Activated effector memory CD4-positive, alpha-beta T cell treated with Interleukin-2 at 50 U/mL for 16 hours (primary cell): ENCODE measurements at regions not wholly inside any gene's neighbourhood (a gene's known extent, or its start where the extent isn't known, plus 50 kb on each side); places are given as distances from the start of the nearest gene placed in this dataset.

ENCODE experiments used
- DNase-seq: peaks from one replicate; pipeline ENCODE4 v3.0.0-alpha.2; 2020

- no peak for DNase-seq
Measured at GRCh38 chr11:134581121-134581626, 169.1 kb upstream of the B3GAT1 start.

GRCh38 chr11:134580610-134580975, 168.6 kb upstream of the B3GAT1 start:
- no peak for DNase-seq

- DNase-seq = no peak
Measured at GRCh38 chr11:134579724-134580609, 167.9 kb upstream of the B3GAT1 start.

- no peak for DNase-seq
Measured at GRCh38 chr11:134578807-134579723, 167.0 kb upstream of the B3GAT1 start.

- no peak for DNase-seq
Measured at GRCh38 chr11:134577751-134578395, 165.8 kb upstream of the B3GAT1 start.

- DNase-seq = no peak
Measured at GRCh38 chr11:134576721-134577171, 164.7 kb upstream of the B3GAT1 start.

GRCh38 chr11:134576286-134576685, 164.2 kb upstream of the B3GAT1 start:
- DNase-seq = no peak

- DNase-seq = no peak
Measured at GRCh38 chr11:134575504-134576230, 163.6 kb upstream of the B3GAT1 start.

GRCh38 chr11:134574947-134575346, 162.9 kb upstream of the B3GAT1 start:
- DNase-seq = no peak

GRCh38 chr11:134574425-134574824, 162.4 kb upstream of the B3GAT1 start:
- no peak for DNase-seq

GRCh38 chr11:134573857-134574256, 161.8 kb upstream of the B3GAT1 start:
- DNase-seq = no peak

GRCh38 chr11:134572741-134573675, 161.0 kb upstream of the B3GAT1 start:
- DNase-seq = no peak

- no peak for DNase-seq
Measured at GRCh38 chr11:134571301-134571700, 159.3 kb upstream of the B3GAT1 start.

GRCh38 chr11:134569195-134569594, 157.2 kb upstream of the B3GAT1 start:
- no peak for DNase-seq

GRCh38 chr11:134566311-134566710, 154.3 kb upstream of the B3GAT1 start:
- DNase-seq = no peak

- DNase-seq = no peak
Measured at GRCh38 chr11:134565343-134565891, 153.4 kb upstream of the B3GAT1 start.

- no peak for DNase-seq
Measured at GRCh38 chr11:134564472-134565200, 152.6 kb upstream of the B3GAT1 start.

- no peak for DNase-seq
Measured at GRCh38 chr11:134562941-134563471, 151.0 kb upstream of the B3GAT1 start.

GRCh38 chr11:134562196-134562595, 150.2 kb upstream of the B3GAT1 start:
- DNase-seq = no peak

GRCh38 chr11:134561331-134561720, 149.3 kb upstream of the B3GAT1 start:
- DNase-seq = no peak
